Heart left ventricle (tissue), 13 donors: ENCODE measurements at regions not wholly inside any gene's neighbourhood (a gene's known extent, or its start where the extent isn't known, plus 50 kb on each side); places are given as distances from the start of the nearest gene placed in this dataset.
"Not testable (repeated sequence)": the region's sequence is repeated elsewhere in the genome, so short reads cannot be mapped to it uniquely, and the experiment has no call there.

Source experiments
- CTCF ChIP-seq, 12 donors: fragments of 200-600 bp; sonication (generic) in 4 of 12; IDR thresholded peaks; one replicate each; pipeline versions ENCODE4 v1.5.0 to v1.8.0; 2018 to 2022; ENCODE audit warnings: antibody characterized with exemption in 12 of 12, mild to moderate bottlenecking in 5 of 12
- POLR2A ChIP-seq, 2 donors: fragments of 450-650 bp; IDR thresholded peaks; one replicate each; pipeline ENCODE4 v1.6.1; 2017; ENCODE audit warnings: antibody characterized with exemption in 2 of 2, mild to moderate bottlenecking in 2 of 2, moderate library complexity in 2 of 2
- donor health status: ischemic (EF 13 %, LVEDD 7.1; RV severe dilation, severe dysfunction).
- donor health status: DM: no; HTN: yes; CAD: no.
- donor health status: DM: no; HTN: no; CAD: no.
- donor health status: ischemic (EF 25% LVEDD 6.9; RV normal size, moderate dysfunction).
- donor health status: ischemic (EF 25% LVEDD 5.7; RV mildly dilated, moderate dysfunction).
- donor health status: ischemic (EF 35%, LVEDD 5.7; RV mildly dilated, moderate dysfunction).
- donor health status: nonischemic (EF 11% LVEDD 7.7; RV severe dilation, severe dysfunction).
- donor health status: DM: yes; HTN: yes; CAD: no.
- donor health status: PGD.
- donor health status: ischemic (EF 29% LVEDD 5.4; RV normal size, mild dysfunction).
- donor health status: nonischemic (EF 23%, LVEDD 6.1; RV moderate dilation, normal function).

- TF ChIP-seq CTCF, POLR2A (IDR thresholded peaks at IDR 0.05): not testable (repeated sequence)
These were observed 90.7 kb downstream of the PRR15 start for GRCh38 chr7:29654340-29654739.
